HG03135 (cell line): ENCODE measurements at regions not wholly inside any gene's neighbourhood (a gene's known extent, or its start where the extent isn't known, plus 50 kb on each side); places are given as distances from the start of the nearest gene placed in this dataset.
"Not testable (repeated sequence)": the region's sequence is repeated elsewhere in the genome, so short reads cannot be mapped to it uniquely, and the experiment has no call there.

Source experiments
- ATAC-seq: cut with Tn5 transposase; IDR thresholded peaks from one replicate; pipeline ENCODE4 v1.9.1; 2021; ENCODE audit warnings: mild to moderate bottlenecking, moderate library complexity; ENCODE audit not compliant: unreplicated experiment

- no peak for ATAC-seq
Measured at GRCh38 chr18:63071701-63072141, 247.8 kb downstream of the BCL2 start.

- no peak for ATAC-seq
Measured at GRCh38 chr18:63070767-63071502, 248.6 kb downstream of the BCL2 start.

DNA sequence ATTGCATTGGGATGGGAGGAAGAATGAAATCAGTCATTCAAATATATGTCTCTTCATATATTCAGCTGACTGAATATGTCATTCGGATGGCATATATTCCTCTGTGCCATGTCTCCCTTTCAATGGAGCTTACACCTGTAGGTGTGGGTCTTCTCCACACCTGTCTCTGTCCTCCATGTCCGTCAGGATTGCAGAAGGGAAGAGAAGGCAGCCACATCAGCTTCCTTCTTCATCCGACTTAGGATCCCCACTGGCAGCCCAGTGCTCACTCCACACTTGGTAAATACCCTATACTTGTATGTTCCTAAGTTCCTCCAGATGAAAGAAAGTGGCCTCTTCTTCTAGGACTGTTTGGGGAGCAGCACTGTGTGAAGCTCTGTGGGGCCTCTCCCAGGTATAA lies 250.1 kb downstream of the BCL2 start:
- ATAC-seq: no peak

- ATAC-seq: no peak
Measured at GRCh38 chr18:63067939-63068338, 251.6 kb downstream of the BCL2 start.

DNA sequence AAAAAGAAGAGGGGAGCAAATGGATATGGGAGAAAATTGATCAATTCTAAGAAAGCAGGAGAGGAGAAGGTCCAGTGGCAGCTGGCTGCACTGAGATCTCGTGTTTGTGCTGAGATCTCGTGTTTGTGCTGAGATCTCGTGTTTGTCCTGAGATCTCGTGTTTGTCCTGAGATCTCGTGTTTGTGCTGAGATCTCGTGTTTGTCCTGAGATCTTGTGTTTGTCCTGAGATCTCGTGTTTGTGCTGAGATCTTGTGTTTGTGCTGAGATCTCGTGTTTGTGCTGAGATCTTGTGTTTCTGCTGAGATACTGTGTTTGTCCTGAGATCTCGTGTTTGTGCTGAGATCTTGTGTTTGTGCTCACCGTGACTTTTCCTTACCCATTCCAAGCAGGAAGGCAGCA lies 254.4 kb downstream of the BCL2 start:
- ATAC-seq: no peak

DNA sequence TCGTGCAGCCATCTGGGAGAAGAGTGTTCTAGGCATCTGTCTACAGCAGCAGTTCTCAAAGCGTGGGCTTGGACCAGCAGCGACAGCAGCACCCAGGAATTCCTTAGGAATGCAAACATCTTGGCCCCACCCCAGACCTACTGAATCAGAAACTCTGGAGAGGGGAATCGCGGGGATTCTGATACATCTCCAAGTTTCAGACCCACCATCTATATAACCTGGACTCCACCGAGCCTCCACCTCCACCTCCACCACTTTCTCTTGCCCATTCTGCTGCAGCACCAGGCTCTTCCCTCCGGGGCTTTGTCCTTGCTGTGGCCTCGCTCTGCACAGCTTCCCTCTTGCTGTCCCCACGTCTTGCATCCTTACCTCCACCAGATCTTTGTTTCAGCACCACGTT lies 256.4 kb downstream of the BCL2 start:
- ATAC-seq: no peak

DNA sequence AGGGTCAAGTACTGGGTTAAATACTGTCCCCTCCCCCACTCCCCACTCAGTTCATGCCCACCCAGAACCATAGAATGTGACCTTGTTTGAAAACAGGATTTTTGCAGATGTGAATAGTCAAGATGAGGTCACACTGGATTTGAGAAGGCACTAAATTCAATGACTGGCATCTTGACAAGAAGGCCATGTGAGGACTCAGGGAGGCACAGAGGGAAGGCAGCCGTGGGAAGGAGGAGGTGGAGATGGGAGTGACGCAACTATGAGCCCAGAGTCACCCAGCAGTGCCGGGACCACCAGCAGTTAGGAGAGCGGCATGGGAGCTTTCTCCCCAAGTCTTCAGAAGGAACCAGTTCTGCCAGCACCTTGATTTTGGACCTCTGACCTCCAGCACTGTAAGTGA lies 257.3 kb downstream of the BCL2 start:
- ATAC-seq: no peak

DNA sequence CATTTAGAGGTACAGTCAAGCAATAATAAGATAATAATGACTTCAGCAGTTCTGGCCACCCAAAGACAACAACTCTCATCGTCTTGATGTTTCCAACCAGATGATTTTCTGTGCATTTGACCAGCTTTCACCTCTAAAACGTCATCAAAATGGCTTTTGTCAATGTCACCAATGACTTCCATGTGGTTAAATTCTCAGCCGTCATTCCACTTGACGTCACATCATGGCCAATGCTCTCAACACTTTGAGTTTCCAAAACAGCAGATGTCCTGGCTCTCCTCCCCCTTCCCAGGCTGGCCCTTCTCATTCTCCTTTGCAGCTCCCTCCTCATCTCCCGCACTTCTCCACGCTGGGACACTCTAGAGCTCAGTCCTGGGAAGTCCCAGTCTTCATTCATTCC lies 258.3 kb downstream of the BCL2 start:
- ATAC-seq: no peak

DNA sequence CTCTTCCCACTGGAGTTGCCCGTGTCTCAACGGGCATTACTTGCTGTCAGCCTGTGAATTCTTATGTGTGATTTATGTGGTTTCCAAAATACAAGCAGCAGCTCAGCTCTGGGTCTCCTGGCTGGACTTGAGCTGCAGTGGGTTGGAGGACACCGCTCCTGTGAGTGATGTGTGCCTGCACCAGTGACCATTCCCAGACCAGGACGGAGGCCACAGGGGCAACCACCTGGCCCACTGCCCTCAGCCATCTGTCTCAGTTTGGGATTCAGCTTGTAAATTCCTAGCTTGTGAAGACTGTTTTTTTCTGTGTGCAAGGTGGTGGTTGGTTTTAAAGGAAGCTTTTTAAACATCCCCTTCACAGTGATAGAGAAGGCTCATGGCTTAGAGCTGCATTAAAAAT lies 261.0 kb downstream of the BCL2 start:
- ATAC-seq: no peak

- no peak for ATAC-seq
Measured at GRCh38 chr18:63057707-63058106, 261.9 kb downstream of the BCL2 start.

DNA sequence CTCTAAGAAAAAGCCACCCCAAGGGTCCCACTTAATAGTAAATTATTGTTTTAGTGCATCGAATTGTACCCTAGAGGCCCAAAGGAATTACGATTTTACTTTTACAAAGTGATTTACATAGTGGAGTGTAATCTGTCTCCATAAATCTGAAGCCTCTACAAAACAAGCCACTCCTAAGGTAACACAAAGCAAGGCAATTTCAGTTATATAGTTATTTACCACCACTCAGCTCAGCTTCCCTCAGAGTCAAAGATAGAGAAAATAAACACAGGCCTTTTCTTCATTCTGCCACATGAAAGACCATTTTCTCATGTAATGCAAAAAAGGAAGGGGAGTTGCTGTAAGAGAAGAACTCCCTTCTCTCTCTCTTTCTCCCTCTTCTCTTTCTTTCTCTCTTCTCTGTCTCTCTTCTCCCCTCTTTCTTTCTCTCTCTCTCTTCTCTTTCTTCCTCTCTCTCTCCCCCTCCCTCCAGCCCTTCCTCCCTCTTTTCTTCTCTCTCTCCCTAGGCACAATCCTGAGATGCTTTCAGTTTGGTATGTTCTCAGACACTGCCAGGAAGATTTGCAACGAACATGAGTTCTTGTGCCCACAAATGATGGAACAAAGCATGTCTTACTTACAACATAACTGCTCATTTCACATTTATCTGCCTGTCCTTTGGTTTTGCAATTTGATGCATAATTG lies 264.5 kb downstream of the BCL2 start:
- no peak for ATAC-seq

DNA sequence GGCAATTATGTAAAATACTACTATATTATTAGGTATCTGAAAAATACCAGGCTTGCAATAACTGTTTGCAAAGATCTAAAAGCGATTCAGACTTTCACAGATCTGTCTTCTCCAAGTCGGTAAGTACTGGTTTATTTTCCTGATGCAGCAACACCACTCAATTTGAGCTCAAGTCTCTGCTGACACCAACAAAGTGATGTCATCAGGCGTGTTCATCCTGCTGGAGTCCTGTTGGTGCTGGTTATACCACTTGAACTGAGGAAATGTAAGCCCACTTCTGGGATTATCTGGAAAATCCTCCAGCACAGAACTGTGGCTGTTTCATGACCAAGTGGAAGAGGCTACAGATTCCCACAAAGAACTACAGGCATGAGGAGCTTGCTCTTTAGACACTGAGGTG lies 267.6 kb downstream of the BCL2 start:
- ATAC-seq: no peak

- ATAC-seq: not testable (repeated sequence)
Measured at GRCh38 chr18:63050667-63051395, 268.7 kb downstream of the BCL2 start.

DNA sequence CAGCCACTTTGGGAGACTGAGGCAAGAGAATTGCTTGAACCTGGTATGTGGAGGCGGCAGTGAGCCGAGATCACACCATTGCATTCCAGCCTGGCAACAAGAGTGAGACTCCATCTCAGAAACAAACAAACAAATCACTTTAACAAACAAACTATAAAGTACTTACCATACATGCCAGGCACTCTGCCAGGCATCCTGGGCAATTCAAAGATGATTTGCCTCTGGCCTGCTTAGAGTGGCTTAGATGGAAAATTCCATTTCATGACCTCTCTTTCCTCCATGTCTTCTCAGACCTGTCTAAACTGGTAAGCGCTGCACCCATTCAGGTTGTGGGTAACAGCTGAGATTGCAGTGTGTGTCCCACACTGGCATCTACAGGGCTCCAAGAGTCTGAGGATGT lies 273.2 kb downstream of the BCL2 start:
- ATAC-seq: no peak

DNA sequence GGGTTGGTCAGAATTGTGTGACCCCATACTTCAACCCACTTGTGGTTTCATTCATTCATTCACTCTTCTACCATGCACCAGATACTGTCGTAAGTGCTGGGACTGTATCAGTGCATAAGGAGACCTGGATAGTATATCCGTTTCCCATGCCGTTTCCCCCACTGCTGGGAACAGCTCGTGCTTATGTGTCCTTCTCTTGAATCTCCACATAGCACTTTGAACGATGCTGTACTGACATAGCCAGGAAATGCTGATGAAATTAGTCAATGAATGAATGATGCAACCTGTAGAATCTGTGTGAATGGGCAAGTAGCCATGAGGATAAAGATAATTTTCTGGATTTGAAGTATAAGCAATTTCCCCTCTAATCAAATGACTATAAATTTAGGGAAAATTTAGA lies 276.1 kb downstream of the BCL2 start:
- no peak for ATAC-seq

DNA sequence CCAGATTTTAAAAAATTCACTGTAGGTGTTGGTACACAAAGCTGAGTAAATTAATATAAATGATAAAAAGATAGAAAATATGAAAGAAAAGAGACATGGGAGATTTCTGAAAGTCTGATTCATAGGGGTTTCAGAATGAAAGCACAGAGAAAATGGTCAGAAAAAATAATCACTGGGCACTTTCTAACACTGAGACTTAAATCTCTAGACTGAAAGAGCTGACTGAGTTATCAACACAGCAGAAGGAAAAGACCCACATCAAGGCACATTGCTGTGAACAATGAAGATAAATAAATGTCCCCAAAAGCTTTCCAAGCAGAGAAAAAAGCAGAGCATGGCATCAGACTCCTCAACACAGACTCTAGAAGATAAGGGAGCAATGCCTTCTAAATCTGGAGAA lies 277.2 kb downstream of the BCL2 start:
- no peak for ATAC-seq

DNA sequence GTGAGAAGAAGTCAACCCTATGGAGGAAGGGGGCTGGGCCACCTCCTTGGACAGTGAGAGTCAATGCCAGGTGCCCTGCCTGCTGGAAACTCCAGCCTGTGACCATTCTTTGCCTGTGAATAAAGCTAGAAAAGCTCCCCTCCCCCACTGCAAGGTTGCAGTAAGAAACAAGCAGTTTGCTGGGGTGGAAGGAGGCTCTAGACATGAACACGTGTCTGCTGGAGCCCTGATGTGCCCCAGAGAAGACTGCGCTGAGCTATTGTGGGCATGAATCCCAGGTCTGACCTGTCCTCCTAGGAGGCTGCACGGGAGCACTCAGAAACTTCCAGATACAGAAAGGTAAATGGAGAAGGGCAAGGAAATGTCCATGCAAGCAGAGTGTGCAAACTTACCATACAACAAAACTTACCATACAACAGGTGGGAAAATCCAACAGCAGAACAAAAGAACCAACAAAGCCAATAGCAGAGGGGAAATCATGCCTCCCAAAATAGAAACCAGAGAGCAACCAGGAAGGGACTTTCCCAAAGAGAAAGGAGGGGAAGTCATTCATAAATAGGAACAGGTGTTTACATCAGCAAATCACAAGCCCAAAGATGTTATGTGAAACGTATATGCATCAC lies 278.7 kb downstream of the BCL2 start:
- ATAC-seq: peak; percentile 66

DNA sequence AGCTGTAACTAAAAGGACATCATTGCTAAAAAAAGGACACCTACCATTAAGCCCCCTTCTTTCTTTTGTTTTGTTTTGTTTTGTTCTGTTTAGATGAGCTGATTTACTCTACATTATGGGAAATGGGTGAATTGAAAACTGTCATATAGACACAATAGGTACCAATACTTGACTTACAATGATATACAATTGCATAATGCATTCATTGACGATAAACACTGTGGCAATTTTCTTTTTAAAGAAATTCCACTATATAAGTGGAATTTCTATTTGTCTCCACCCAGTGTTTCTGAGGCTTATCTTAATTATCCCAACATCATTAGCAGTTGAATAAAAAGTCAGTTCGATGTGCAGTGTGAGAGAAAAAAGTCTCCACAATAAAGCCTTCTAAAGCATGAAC lies 282.1 kb downstream of the BCL2 start:
- no peak for ATAC-seq

GRCh38 chr18:63031375-63031774 lies 288.2 kb downstream of the BCL2 start:
- ATAC-seq: no peak
